Heart left ventricle (tissue), 13 donors: ENCODE measurements at regions not wholly inside any gene's neighbourhood (a gene's known extent, or its start where the extent isn't known, plus 50 kb on each side); places are given as distances from the start of the nearest gene placed in this dataset.

Source experiments
- CTCF ChIP-seq, 12 donors: fragments of 200-600 bp; sonication (generic) in 4 of 12; IDR thresholded peaks; one replicate each; pipeline versions ENCODE4 v1.5.0 to v1.8.0; 2018 to 2022; ENCODE audit warnings: antibody characterized with exemption in 12 of 12, mild to moderate bottlenecking in 5 of 12
- POLR2A ChIP-seq, 2 donors: fragments of 450-650 bp; IDR thresholded peaks; one replicate each; pipeline ENCODE4 v1.6.1; 2017; ENCODE audit warnings: antibody characterized with exemption in 2 of 2, mild to moderate bottlenecking in 2 of 2, moderate library complexity in 2 of 2
- donor health status: ischemic (EF 13 %, LVEDD 7.1; RV severe dilation, severe dysfunction).
- donor health status: DM: no; HTN: yes; CAD: no.
- donor health status: DM: no; HTN: no; CAD: no.
- donor health status: ischemic (EF 25% LVEDD 6.9; RV normal size, moderate dysfunction).
- donor health status: ischemic (EF 25% LVEDD 5.7; RV mildly dilated, moderate dysfunction).
- donor health status: ischemic (EF 35%, LVEDD 5.7; RV mildly dilated, moderate dysfunction).
- donor health status: nonischemic (EF 11% LVEDD 7.7; RV severe dilation, severe dysfunction).
- donor health status: DM: yes; HTN: yes; CAD: no.
- donor health status: PGD.
- donor health status: ischemic (EF 29% LVEDD 5.4; RV normal size, mild dysfunction).
- donor health status: nonischemic (EF 23%, LVEDD 6.1; RV moderate dilation, normal function).

GRCh38 chr15:101544613-101544945, 55.1 kb upstream of the PCSK6 start:
- TF ChIP-seq CTCF (IDR thresholded peaks at IDR 0.05) (no peak), POLR2A (IDR thresholded peaks at IDR 0.05) (no peak)
